Transverse colon (tissue), 3 donors: ENCODE measurements at regions not wholly inside any gene's neighbourhood (a gene's known extent, or its start where the extent isn't known, plus 50 kb on each side); places are given as distances from the start of the nearest gene placed in this dataset.

Experiments used
- EP300 ChIP-seq: sonication (generic); formaldehyde crosslinking; IDR thresholded peaks from one replicate; pipeline ENCODE4 v1.6.1; 2017; ENCODE audit warnings: antibody characterized with exemption, low read depth
- TF ChIP-seq, protein P1 (sequence below), 5 experiments: fragments of 200-600 bp in 3 of 5; fragments of 450-650 bp in 2 of 5; sonication (generic) in 3 of 5; IDR thresholded peaks; 1 replicate in 2 of 5; 2 replicates in 3 of 5; pipeline ENCODE4 v1.5.1; 2016 to 2017; ENCODE audit warnings: antibody characterized with exemption in 5 of 5, inconsistent platforms in 3 of 5, mild to moderate bottlenecking in 2 of 5, moderate library complexity in 1 of 5

DNA sequence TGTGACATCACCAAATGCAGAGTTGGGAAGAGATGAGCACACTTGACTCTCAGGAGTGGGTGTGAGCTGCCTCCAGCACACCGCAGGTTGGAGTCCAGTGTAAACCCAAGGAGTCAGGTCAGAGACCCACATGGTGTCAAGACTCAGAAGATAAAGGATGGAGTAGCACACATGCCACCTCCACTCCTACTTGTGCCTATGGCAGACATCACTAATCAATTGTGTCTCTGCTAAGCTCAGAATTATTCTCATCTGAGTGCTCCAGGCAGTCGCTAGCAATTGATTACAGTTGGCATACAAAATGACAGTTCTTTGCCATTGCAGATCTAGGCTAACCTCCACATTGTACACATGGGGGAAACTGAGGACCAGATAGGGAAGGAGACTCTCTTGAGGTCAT, 187.1 kb downstream of the RPS24 start:
- TF ChIP-seq, protein P1, sequence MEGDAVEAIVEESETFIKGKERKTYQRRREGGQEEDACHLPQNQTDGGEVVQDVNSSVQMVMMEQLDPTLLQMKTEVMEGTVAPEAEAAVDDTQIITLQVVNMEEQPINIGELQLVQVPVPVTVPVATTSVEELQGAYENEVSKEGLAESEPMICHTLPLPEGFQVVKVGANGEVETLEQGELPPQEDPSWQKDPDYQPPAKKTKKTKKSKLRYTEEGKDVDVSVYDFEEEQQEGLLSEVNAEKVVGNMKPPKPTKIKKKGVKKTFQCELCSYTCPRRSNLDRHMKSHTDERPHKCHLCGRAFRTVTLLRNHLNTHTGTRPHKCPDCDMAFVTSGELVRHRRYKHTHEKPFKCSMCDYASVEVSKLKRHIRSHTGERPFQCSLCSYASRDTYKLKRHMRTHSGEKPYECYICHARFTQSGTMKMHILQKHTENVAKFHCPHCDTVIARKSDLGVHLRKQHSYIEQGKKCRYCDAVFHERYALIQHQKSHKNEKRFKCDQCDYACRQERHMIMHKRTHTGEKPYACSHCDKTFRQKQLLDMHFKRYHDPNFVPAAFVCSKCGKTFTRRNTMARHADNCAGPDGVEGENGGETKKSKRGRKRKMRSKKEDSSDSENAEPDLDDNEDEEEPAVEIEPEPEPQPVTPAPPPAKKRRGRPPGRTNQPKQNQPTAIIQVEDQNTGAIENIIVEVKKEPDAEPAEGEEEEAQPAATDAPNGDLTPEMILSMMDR (IDR thresholded peaks at IDR 0.05) = no peak
- TF ChIP-seq EP300 = no peak
